ENCODE measurements at regions not wholly inside any gene's neighbourhood (a gene's known extent, or its start where the extent isn't known, plus 50 kb on each side); places are given as distances from the start of the nearest gene placed in this dataset.

DNA sequence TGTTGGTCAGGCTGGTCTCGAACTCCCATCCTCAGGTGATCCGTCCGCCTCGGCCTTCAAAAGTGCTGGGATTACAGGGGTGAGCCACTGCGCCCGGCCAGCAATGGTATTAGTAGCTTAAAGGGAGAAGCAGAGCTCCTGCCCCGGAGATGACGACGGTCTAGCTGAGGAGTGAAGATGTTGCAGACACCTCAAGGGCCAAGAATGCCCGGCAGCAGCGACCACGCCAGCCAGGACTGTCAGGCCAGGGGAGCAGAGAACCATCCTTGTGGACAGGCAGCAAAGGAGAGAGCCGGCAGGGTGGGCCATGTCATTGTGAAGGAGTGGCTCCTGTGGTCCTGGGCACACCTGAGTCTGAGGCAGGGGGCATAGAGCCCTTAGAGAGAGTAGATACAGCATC lies 210.1 kb upstream of the BCOR start:
- DNase-seq (no peak), ATAC-seq (ENCODE audit: insufficient read depth, low read depth) (no peak)
- no peak overlapping the region for H2AFZ ChIP-seq (ENCODE audit: low read depth, low read length)
- no peak overlapping the region for H3K4me3 ChIP-seq (ENCODE audit: low read depth in 1 of 2, low read length in 2 of 2)
- H3K4me2 ChIP-seq (ENCODE audit: insufficient read depth, low read length): no peak overlapping the region
- H4K20me1 ChIP-seq (ENCODE audit: insufficient read depth, low read length): no peaks in the 10 kb centered on the region
- no peaks in the 10 kb centered on the region for H3K9me3 ChIP-seq (ENCODE audit: insufficient read depth, low read length, severe bottlenecking)
- H3K4me1 ChIP-seq (ENCODE audit: insufficient read depth, low read length): no peaks in the 10 kb centered on the region
- TF ChIP-seq EZH2 (IDR thresholded peaks at IDR 0.05; ENCODE audit: borderline replicate concordance, low read depth, low read length, severe bottlenecking): no peak
- TF ChIP-seq, protein P1, sequence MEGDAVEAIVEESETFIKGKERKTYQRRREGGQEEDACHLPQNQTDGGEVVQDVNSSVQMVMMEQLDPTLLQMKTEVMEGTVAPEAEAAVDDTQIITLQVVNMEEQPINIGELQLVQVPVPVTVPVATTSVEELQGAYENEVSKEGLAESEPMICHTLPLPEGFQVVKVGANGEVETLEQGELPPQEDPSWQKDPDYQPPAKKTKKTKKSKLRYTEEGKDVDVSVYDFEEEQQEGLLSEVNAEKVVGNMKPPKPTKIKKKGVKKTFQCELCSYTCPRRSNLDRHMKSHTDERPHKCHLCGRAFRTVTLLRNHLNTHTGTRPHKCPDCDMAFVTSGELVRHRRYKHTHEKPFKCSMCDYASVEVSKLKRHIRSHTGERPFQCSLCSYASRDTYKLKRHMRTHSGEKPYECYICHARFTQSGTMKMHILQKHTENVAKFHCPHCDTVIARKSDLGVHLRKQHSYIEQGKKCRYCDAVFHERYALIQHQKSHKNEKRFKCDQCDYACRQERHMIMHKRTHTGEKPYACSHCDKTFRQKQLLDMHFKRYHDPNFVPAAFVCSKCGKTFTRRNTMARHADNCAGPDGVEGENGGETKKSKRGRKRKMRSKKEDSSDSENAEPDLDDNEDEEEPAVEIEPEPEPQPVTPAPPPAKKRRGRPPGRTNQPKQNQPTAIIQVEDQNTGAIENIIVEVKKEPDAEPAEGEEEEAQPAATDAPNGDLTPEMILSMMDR (IDR thresholded peaks at IDR 0.05; ENCODE audit: borderline replicate concordance, extremely low read depth, low read length, poor library complexity, severe bottlenecking): no peak
- no peak overlapping the region for H3K9ac ChIP-seq (ENCODE audit: low read depth, low read length)
- H3K36me3 ChIP-seq (ENCODE audit: insufficient read depth, low read length): no peaks in the 10 kb centered on the region
- H3K27ac ChIP-seq (ENCODE audit: low read length): no peak overlapping the region
- H3K79me2 ChIP-seq (ENCODE audit: insufficient read depth, low read length): no peaks in the 10 kb centered on the region
- H3K27me3 ChIP-seq (ENCODE audit: insufficient read depth, low read length, poor library complexity): no peaks in the 10 kb centered on the region

DNA sequence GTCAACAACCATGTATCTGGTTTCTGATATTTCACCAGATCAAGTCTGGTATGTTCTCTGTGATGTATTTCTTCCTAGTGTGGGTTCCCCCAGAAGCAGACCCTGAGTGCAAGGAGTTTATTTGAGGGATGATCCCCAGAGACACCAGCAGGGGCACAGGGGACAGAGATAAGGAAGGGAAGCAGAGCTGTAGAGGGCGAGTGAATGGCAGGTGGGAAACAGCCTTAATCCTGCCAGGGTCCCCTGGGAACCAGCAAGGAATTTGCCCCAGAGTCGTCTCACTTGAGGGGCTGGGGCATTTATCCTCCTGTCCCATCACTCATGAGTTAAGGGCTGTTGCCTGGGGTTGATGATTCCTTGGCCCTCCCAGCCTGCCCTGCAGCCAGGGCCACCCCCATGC lies 206.4 kb upstream of the BCOR start:
- no peak for TF ChIP-seq EZH2 (IDR thresholded peaks at IDR 0.05; ENCODE audit: borderline replicate concordance, low read depth, low read length, severe bottlenecking)
- TF ChIP-seq, protein P1 (IDR thresholded peaks at IDR 0.05; ENCODE audit: borderline replicate concordance, extremely low read depth, low read length, poor library complexity, severe bottlenecking): no peak
- Histone ChIP-seq H3K4me2 (ENCODE audit: insufficient read depth, low read length) (no peak overlapping the region), H3K4me3 (ENCODE audit: low read depth in 1 of 2, low read length in 2 of 2) (no peak overlapping the region), H3K27ac (ENCODE audit: low read length) (no peak overlapping the region), H2AFZ (ENCODE audit: low read depth, low read length) (no peak overlapping the region), H3K4me1 (ENCODE audit: insufficient read depth, low read length) (no peaks in the 10 kb centered on the region), H4K20me1 (ENCODE audit: insufficient read depth, low read length) (no peaks in the 10 kb centered on the region), H3K9me3 (ENCODE audit: insufficient read depth, low read length, severe bottlenecking) (no peaks in the 10 kb centered on the region), H3K36me3 (ENCODE audit: insufficient read depth, low read length) (no peaks in the 10 kb centered on the region), H3K9ac (ENCODE audit: low read depth, low read length) (no peak overlapping the region), H3K27me3 (ENCODE audit: insufficient read depth, low read length, poor library complexity) (no peaks in the 10 kb centered on the region), H3K79me2 (ENCODE audit: insufficient read depth, low read length) (no peaks in the 10 kb centered on the region)
- DNase-seq (no peak), ATAC-seq (ENCODE audit: insufficient read depth, low read depth) (no peak)

DNA sequence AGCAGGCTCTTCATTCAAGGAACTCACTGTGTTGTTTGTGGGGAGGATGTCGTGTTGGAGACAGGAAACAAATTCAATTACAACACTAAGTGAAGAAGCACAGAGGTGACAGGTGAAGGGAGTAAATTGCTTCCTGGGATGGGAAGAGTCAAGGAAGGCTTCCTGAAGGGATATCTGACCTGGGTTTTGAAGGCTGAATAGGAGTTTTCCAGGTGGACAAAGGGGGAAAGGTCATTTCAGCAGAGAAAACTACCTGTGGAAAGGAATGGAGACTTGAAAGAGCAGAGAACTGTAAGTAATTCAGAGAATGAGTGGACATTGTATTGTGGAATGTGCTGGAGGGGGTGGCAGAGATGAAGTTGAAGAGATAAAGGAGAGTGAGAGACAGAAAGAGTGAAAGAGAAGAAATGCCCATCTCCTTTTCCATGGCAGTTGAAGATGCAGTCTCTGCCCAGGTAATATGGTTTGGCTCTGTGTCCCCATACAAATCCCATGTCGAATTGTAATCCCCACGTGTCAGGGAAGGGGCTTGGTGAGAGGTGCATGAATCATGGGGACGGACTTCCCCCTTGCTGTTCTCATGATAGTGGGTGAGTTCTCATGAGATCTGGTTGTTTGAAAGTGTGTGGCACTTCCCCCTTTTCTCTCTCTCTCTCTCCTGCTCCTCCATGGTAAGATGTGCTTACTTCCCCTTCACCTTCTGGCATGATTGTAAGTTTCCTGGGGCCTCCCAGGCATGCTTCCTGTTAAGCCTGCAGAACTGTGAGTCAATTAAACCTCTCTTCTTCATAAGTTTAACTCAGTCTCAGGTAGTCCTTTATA lies 205.7 kb upstream of the BCOR start:
- no peak for TF ChIP-seq EZH2 (IDR thresholded peaks at IDR 0.05; ENCODE audit: borderline replicate concordance, low read depth, low read length, severe bottlenecking)
- TF ChIP-seq, protein P1 (IDR thresholded peaks at IDR 0.05; ENCODE audit: borderline replicate concordance, extremely low read depth, low read length, poor library complexity, severe bottlenecking): no peak
- Histone ChIP-seq H4K20me1 (ENCODE audit: insufficient read depth, low read length) (no peaks in the 10 kb centered on the region), H2AFZ (ENCODE audit: low read depth, low read length) (no peak overlapping the region)

More for the DNA sequence above, 205.7 kb upstream of the BCOR start:
- Histone ChIP-seq H3K36me3 (ENCODE audit: insufficient read depth, low read length) (no peaks in the 10 kb centered on the region), H3K4me2 (ENCODE audit: insufficient read depth, low read length) (no peak overlapping the region), H3K9me3 (ENCODE audit: insufficient read depth, low read length, severe bottlenecking) (no peaks in the 10 kb centered on the region), H3K4me1 (ENCODE audit: insufficient read depth, low read length) (no peaks in the 10 kb centered on the region), H3K27me3 (ENCODE audit: insufficient read depth, low read length, poor library complexity) (no peaks in the 10 kb centered on the region), H3K4me3 (ENCODE audit: low read depth in 1 of 2, low read length in 2 of 2) (no peak overlapping the region), H3K79me2 (ENCODE audit: insufficient read depth, low read length) (no peaks in the 10 kb centered on the region), H3K27ac (ENCODE audit: low read length) (no peak overlapping the region), H3K9ac (ENCODE audit: low read depth, low read length) (no peak overlapping the region)
- ATAC-seq (ENCODE audit: insufficient read depth, low read depth): no peak
- no peak for DNase-seq
